Muscle layer of colon (tissue), 2 donors: ENCODE measurements at regions not wholly inside any gene's neighbourhood (a gene's known extent, or its start where the extent isn't known, plus 50 kb on each side); places are given as distances from the start of the nearest gene placed in this dataset.

Experiments
- H3K27ac ChIP-seq: one replicate; pipeline ENCODE4 v1.7.0; 2013; ENCODE audit warnings: low read depth, mild to moderate bottlenecking, low read length, moderate library complexity
- H3K27me3 ChIP-seq, 2 donors: one replicate each; pipeline ENCODE4 v1.7.0; 2013; ENCODE audit warnings: low read length in 2 of 2, mild to moderate bottlenecking in 2 of 2; ENCODE audit not compliant: insufficient read depth in 2 of 2, control insufficient read depth in 1 of 2
- H3K36me3 ChIP-seq: one replicate; pipeline ENCODE4 v1.7.0; 2013; ENCODE audit warnings: mild to moderate bottlenecking, low read length; ENCODE audit not compliant: insufficient read depth
- H3K4me1 ChIP-seq: one replicate; pipeline ENCODE4 v1.7.0; 2013; ENCODE audit warnings: mild to moderate bottlenecking, low read length; ENCODE audit not compliant: insufficient read depth
- H3K4me3 ChIP-seq, 2 donors: one replicate each; pipeline ENCODE4 v1.7.0; 2013; ENCODE audit warnings: low read length in 2 of 2, low read depth in 1 of 2, mild to moderate bottlenecking in 1 of 2, moderate library complexity in 1 of 2
- H3K9ac ChIP-seq: one replicate; pipeline ENCODE4 v1.7.0; 2013; ENCODE audit warnings: low read length
- H3K9me3 ChIP-seq: one replicate; pipeline ENCODE4 v1.7.0; 2013; ENCODE audit warnings: mild to moderate bottlenecking, low read length
- donor health status: abdominal sarcoma.
- donor health status: Adenocarcinoma of cecum.

DNA sequence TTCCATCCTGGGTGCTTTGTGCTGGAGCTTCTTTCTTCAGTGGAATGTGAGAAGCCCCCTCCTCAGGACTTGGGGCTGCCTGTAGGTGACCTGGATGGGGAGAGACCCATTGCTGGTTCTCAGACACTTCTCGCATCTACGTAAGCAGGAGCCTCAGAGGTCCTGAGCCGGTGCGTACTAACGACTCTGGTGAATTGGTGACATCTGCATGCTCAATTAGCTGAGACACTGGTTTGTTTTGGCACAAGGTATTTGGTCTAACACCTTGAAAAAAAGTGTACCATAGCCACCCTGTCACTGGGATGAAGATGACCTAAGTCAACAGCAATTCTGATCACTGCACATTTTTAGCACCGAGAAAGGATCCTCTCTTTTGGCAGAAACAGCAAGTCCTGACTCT is 57.7 kb downstream of the LRRC30 start:
- no peak overlapping the region for H3K9ac ChIP-seq
- H3K27ac ChIP-seq, result no peak overlapping the region
- H3K4me1 ChIP-seq, result no peaks in the 10 kb centered on the region
- H3K9me3 ChIP-seq, result no peaks in the 10 kb centered on the region
- H3K4me3 ChIP-seq, result no peak overlapping the region
- no peaks in the 10 kb centered on the region for H3K27me3 ChIP-seq
- H3K36me3 ChIP-seq, result no peaks in the 10 kb centered on the region

DNA sequence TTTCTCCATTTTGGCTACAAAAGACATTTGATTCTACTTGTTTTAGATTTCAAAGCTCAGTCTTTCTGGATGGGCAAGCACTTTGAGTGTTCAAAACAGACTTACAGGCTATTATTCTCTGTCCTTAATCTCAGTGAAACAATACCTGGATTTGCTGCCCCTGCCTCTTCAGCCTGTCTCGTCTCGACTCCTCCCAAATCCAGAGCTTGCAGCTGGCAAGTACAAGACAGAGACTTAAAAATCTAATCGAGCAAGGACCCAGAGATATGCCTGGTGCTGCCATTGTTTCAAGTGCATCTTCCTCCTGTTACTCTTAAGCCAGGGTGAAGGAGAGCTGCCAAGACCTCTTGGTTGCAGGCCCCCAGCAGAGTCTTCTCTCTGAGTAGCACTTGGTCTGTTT is 59.2 kb downstream of the LRRC30 start:
- H3K36me3 ChIP-seq, result no peaks in the 10 kb centered on the region
- no peak overlapping the region for H3K27ac ChIP-seq

DNA sequence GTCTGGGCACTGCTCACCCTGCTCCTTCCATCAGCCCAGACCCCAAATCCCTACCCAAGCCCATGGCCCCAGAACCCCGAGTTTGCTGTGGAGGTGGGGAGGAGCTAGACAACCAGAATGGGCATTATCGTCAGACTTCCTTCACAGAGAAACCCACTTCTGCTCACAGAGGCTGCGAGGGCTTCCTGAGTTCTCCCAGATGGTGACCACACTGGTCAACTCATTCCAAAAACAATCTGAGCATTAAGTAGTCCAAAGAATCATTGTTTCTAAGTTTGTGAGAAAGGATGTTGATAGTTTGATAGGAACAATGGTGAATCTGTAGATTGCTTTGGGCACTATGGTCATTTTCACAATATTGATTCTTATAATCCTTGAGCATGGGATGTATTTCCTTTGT is 60.2 kb downstream of the LRRC30 start:
- no peak overlapping the region for H3K4me3 ChIP-seq
- H3K4me1 ChIP-seq, result no peaks in the 10 kb centered on the region
- no peaks in the 10 kb centered on the region for H3K36me3 ChIP-seq
- no peak overlapping the region for H3K9ac ChIP-seq
- H3K27me3 ChIP-seq, result no peaks in the 10 kb centered on the region
- no peak overlapping the region for H3K27ac ChIP-seq
- H3K9me3 ChIP-seq, result no peaks in the 10 kb centered on the region

More for the DNA sequence above, 59.2 kb downstream of the LRRC30 start:
- Histone ChIP-seq H3K9me3 (no peaks in the 10 kb centered on the region), H3K4me3 (no peak overlapping the region), H3K4me1 (no peaks in the 10 kb centered on the region), H3K27me3 (no peaks in the 10 kb centered on the region), H3K9ac (no peak overlapping the region)

DNA sequence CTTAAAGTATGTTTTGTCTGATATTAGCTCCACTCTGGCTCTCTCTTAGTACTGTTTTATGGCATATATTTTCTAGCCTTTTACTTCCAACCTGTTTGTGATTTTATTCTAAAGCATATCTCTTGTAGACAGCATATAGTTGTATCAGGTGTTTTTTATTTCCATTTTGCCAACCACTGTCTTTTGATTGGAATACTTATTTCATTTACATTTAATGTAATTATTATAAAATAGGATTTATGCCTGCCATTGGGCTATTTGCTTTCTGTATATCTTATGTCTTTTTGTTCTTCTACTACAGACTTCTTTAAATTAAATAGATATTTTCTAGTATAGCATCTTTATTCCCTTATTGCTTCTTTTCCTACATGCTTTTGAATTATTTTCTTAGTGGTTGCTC is 67.3 kb downstream of the LRRC30 start:
- no peak overlapping the region for H3K4me3 ChIP-seq
- no peak overlapping the region for H3K27ac ChIP-seq
- H3K4me1 ChIP-seq, result peaks cover 3% of the 10 kb centered on the region
- no peaks in the 10 kb centered on the region for H3K27me3 ChIP-seq
- H3K9ac ChIP-seq, result no peak overlapping the region
- H3K9me3 ChIP-seq, result no peaks in the 10 kb centered on the region
- no peaks in the 10 kb centered on the region for H3K36me3 ChIP-seq

DNA sequence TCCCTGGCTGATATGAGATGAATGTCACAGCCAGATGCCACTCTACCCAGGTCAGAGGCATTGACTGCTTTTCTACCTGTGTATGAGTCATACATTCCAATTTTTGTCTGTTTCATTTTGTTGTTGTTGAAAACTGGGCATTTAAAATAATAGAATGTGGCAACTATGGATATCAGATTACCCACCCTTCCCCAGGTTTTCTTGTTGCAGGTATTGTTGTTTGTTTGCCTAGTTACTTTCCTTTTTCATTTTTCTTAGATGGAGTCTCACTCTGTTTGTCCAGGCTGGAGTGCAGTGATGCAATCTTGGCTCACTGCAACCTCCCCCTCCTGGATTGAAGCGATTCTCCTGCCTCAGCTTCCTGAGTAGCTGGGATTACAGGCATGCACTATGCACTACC is 70.2 kb downstream of the LRRC30 start:
- no peak overlapping the region for H3K27ac ChIP-seq
- no peak overlapping the region for H3K4me3 ChIP-seq
- no peaks in the 10 kb centered on the region for H3K9me3 ChIP-seq
- no peaks in the 10 kb centered on the region for H3K27me3 ChIP-seq
- no peak overlapping the region for H3K9ac ChIP-seq
- no peaks in the 10 kb centered on the region for H3K36me3 ChIP-seq
- H3K4me1 ChIP-seq, result peaks cover 9% of the 10 kb centered on the region

DNA sequence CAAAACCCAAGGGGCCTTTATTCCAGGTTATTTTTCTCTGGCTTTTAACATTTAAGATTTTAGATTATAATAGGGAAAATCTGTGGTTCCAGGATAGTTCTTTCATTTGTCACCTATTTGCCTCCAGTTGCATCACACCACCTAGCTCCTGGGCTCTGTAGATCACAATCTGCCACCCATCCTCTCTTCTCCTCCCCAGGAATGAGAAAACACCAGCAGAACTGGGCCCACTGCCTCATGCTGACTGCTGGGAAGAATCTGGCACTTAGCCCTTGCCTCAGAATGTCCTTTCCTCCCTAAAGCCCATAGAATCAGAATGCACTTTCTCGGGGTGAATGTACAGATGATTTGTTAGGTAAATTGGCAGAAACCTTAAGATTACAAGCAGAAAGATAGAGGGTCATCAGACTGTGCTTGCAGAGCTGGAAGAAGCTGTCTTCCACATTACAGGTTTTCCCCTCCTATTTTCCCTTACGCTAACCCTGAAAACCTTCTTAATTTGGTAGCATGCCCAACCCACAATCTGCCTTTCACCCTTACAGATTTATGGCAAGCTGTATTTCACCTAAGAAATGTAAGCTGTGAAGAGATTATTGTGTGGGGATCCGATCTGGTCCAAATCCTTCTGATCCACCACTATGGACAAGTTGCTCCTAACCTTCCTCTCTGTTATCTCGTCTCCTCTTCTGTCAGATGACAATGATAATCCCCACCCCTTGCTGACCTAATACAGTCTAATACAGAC is 72.6 kb downstream of the LRRC30 start:
- no peaks in the 10 kb centered on the region for H3K27me3 ChIP-seq
- no peaks in the 10 kb centered on the region for H3K36me3 ChIP-seq
- no peak overlapping the region for H3K4me3 ChIP-seq
- H3K9ac ChIP-seq, result no peak overlapping the region
- H3K4me1 ChIP-seq, result peaks cover 22% of the 10 kb centered on the region
- peak overlapping the region; percentile 38 for H3K27ac ChIP-seq
- H3K9me3 ChIP-seq, result no peaks in the 10 kb centered on the region

DNA sequence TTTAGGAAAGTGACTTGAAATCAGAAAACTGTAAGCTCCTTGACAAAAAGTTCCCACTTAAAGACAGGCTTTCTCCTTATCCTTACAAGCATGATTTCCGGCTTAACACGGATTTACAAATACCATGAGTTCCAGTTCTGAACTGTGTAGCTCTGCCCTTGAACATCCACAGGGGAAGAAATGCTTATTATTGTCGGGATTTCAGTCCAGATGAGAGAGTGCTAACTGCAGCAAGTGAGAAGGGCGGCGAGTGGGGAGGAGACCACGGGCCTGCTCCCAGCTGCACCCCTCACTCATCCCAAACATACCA is 73.1 kb downstream of the LRRC30 start:
- Histone ChIP-seq H3K27ac (no peak overlapping the region), H3K4me3 (no peak overlapping the region), H3K9me3 (no peaks in the 10 kb centered on the region), H3K27me3 (no peaks in the 10 kb centered on the region), H3K36me3 (no peaks in the 10 kb centered on the region), H3K4me1 (peaks cover 22% of the 10 kb centered on the region), H3K9ac (no peak overlapping the region)

DNA sequence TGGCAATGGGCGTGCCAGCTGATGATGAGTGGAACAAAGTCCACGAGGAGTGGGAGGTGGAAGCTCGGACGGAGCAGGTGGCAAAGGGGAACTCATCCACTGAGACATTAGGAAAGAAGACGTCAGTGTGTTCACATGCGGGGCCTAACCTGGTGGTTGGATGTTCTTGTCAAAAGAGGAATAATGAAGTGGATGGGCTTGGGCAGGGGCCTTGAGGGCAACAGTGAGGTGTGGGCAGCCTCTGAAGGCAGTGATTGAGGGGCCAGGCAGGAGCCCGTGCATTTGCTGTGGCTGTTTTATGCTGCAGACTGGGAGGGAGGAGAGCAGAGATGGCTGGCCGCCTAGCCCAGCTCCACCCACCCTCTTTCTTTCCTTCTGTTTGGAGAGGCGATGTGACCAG is 74.5 kb downstream of the LRRC30 start:
- H3K27me3 ChIP-seq, result no peaks in the 10 kb centered on the region
- H3K36me3 ChIP-seq, result no peaks in the 10 kb centered on the region
- H3K9ac ChIP-seq, result no peak overlapping the region

DNA sequence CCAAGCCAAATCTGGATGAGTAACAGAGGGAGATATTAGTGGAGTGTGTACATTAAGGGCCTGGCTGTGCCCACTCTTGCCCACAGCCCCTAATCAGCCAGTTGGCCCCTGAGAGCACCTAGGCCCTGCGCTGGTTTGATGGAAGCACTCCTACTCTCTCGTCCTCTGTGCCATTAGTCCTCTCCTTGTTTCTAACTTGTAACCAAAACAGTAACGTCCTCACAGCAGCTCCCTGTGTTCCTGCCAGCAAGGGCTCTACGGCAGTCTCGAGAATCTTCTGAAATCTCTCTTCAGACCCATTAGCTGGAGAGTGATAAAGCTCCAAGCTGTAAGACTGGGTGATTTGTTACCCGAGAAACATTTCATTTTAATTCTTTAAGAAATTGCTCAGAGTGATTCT is 76.1 kb downstream of the LRRC30 start:
- Histone ChIP-seq H3K9me3 (no peaks in the 10 kb centered on the region), H3K36me3 (no peaks in the 10 kb centered on the region), H3K27me3 (no peaks in the 10 kb centered on the region), H3K4me3 (no peak overlapping the region), H3K4me1 (peaks cover 22% of the 10 kb centered on the region), H3K27ac (peak overlapping the region; percentile 65), H3K9ac (no peak overlapping the region)

More for the DNA sequence above, 74.5 kb downstream of the LRRC30 start:
- no peak overlapping the region for H3K4me3 ChIP-seq
- no peaks in the 10 kb centered on the region for H3K9me3 ChIP-seq
- peaks cover 22% of the 10 kb centered on the region for H3K4me1 ChIP-seq
- H3K27ac ChIP-seq, result no peak overlapping the region

DNA sequence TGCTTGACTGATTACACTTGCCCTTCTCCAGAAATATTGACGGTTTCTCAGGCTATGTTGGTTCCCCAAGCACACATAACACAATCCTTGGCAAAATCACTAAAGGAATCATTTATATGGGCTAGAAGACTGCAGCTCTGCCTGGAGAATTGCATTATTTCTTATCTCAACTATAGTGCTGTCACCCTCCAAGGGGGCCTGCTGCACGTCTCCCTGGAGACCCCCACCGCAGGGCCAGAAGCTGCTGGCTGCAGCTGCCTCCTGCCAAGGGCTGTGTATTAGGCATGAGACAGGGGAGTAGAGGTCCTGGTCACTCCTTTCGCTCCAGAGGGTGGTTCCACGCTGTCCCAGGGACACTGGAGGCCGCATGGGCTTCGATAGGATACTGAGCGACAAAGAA is 76.6 kb downstream of the LRRC30 start:
- Histone ChIP-seq H3K9ac (no peak overlapping the region), H3K4me3 (no peak overlapping the region), H3K27ac (peak overlapping the region; percentile 65), H3K27me3 (no peaks in the 10 kb centered on the region), H3K9me3 (no peaks in the 10 kb centered on the region), H3K4me1 (peaks cover 22% of the 10 kb centered on the region), H3K36me3 (no peaks in the 10 kb centered on the region)

DNA sequence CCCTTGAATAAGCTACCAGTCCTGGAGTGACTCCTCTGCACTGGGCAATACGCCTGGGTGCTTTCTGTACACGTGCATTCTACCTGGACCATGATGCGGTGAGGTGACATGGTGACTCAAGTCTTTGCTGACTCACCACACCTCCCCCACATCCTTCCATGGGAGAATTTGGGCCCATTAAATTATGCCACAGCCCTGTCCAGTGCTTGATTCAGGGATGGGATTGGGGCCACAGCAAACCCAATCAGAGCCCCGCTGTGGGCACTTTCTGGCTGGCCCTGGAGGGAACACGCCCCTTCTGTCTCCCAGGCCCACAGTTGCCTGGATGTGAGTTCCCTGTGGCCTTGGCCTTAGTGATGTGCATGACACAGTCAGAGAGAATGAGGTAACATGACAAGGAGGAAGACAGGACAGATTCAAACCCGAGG is 86.9 kb downstream of the LRRC30 start:
- no peak overlapping the region for H3K9ac ChIP-seq
- no peaks in the 10 kb centered on the region for H3K9me3 ChIP-seq
- H3K4me3 ChIP-seq, result no peak overlapping the region
- H3K36me3 ChIP-seq, result no peaks in the 10 kb centered on the region
- H3K27me3 ChIP-seq, result no peaks in the 10 kb centered on the region
- H3K27ac ChIP-seq, result no peak overlapping the region
- H3K4me1 ChIP-seq, result peaks cover under 1% of the 10 kb centered on the region

DNA sequence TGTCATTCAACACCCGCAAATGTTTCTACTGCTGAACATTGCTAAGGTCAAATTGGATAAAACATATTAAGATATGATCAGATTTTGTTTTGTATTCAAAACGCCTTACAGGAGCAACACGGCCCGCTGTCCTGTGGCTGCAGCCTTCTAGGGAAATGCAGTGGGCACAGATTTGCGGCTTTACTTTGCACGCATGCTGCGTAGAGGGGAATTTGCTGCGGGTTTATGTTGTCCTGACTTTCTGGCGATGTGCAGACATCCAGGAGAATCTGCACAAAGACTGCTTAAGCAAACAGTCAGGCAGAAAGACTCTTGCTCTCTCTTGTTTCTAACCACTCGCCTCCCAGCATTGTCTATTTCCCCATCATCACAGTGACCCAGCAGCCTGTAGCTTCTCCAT is 88.3 kb downstream of the LRRC30 start:
- Histone ChIP-seq H3K27ac (no peak overlapping the region), H3K9ac (no peak overlapping the region), H3K4me3 (no peak overlapping the region), H3K36me3 (no peaks in the 10 kb centered on the region), H3K4me1 (peaks cover 4% of the 10 kb centered on the region), H3K27me3 (no peaks in the 10 kb centered on the region), H3K9me3 (no peaks in the 10 kb centered on the region)
